ENCODE measurements at regions not wholly inside any gene's neighbourhood (a gene's known extent, or its start where the extent isn't known, plus 50 kb on each side); places are given as distances from the start of the nearest gene placed in this dataset.

DNA sequence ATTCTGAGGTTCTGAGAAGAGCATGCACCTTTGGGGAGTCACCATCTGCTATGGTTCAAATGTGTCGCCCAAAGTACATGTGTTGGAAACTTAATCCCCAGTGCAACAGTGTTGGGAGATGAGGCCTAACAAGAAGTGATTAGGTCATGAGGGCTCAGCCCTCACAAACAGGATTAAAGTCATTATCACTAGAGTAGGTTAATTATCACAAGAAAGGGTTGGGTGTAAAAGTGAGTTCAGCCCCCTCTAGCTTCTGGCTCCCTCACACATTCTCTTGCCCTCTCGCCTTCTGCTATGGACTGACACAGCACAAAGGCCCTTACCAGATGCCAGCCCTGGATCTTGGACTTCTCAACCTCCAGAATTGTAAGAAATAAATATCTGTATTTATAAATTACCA, 100.3 kb upstream of the C10orf90 start:
- Histone ChIP-seq H3K4me1 (ENCODE audit: low read depth, poor library complexity, severe bottlenecking) (no peaks in the 10 kb centered on the region), H2AFZ (ENCODE audit: low read depth) (no peak overlapping the region), H3K4me3 (IDR thresholded peaks at IDR 0.05; ENCODE audit: insufficient read depth, low read depth, low read length) (no peak overlapping the region), H3K27ac (no peak overlapping the region), H3K27me3 (ENCODE audit: insufficient read depth, low read depth) (no peaks in the 10 kb centered on the region), H3K4me2 (no peak overlapping the region), H3K9ac (no peak overlapping the region), H4K20me1 (ENCODE audit: insufficient read depth) (no peaks in the 10 kb centered on the region), H3K36me3 (ENCODE audit: insufficient read depth) (no peaks in the 10 kb centered on the region), H3K79me2 (ENCODE audit: insufficient read depth, low read depth) (no peaks in the 10 kb centered on the region)
- TF ChIP-seq CTCF (conservative IDR thresholded peaks at IDR 0.05; ENCODE audit: low read depth, low read length), result no peak

DNA sequence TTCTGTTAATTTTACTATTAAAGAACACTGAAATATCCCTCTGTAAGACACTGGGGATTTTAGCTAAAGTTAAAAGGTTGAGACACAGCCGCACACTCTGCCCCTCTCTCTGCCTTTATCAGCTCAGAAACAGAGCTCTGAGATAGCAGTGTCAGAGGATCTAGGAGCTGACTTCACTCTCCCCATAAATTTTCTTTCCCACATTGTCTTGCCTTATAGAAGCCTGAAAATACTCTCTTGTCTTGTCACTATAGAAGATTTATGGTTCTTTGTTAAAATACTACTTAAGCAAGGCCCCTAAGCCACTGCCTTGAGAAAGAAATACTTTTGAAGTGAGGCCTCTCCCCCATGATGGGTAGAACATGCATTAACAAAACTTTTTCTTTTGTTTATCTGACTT, 105.7 kb upstream of the C10orf90 start:
- Histone ChIP-seq H2AFZ (ENCODE audit: low read depth) (no peak overlapping the region), H3K4me3 (IDR thresholded peaks at IDR 0.05; ENCODE audit: insufficient read depth, low read depth, low read length) (no peak overlapping the region), H4K20me1 (ENCODE audit: insufficient read depth) (no peaks in the 10 kb centered on the region), H3K4me1 (ENCODE audit: low read depth, poor library complexity, severe bottlenecking) (no peaks in the 10 kb centered on the region), H3K4me2 (no peak overlapping the region), H3K27ac (no peak overlapping the region), H3K27me3 (ENCODE audit: insufficient read depth, low read depth) (no peaks in the 10 kb centered on the region), H3K36me3 (ENCODE audit: insufficient read depth) (no peaks in the 10 kb centered on the region), H3K79me2 (ENCODE audit: insufficient read depth, low read depth) (no peaks in the 10 kb centered on the region), H3K9ac (no peak overlapping the region)
- no peak for TF ChIP-seq CTCF (conservative IDR thresholded peaks at IDR 0.05; ENCODE audit: low read depth, low read length)

DNA sequence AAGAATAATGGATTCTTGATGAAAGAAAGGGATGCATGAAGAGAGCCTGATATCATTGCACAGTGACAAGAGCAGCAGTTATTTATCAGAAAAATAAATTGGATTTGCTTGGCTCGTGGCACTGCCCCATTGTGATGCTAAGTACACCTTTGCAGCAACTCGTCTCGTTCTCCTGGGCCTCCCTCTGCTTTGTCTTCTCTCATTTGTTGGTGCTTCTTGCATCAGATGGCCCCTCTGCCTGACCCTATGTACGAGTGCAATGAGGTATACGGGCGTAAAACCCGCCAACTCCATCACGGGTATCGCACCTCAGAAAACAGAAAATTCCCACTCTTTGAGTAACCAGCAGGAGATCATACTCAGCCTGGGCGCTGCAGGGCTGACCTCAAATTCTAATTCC, 107.2 kb upstream of the C10orf90 start:
- H3K4me1 ChIP-seq (ENCODE audit: low read depth, poor library complexity, severe bottlenecking), result no peaks in the 10 kb centered on the region
- H3K36me3 ChIP-seq (ENCODE audit: insufficient read depth), result no peaks in the 10 kb centered on the region
- no peak overlapping the region for H3K9ac ChIP-seq
- no peaks in the 10 kb centered on the region for H3K79me2 ChIP-seq (ENCODE audit: insufficient read depth, low read depth)
- H4K20me1 ChIP-seq (ENCODE audit: insufficient read depth), result no peaks in the 10 kb centered on the region
- H3K4me3 ChIP-seq (IDR thresholded peaks at IDR 0.05; ENCODE audit: insufficient read depth, low read depth, low read length), result no peak overlapping the region
- H2AFZ ChIP-seq (ENCODE audit: low read depth), result no peak overlapping the region
- H3K27ac ChIP-seq, result no peak overlapping the region
- TF ChIP-seq CTCF (conservative IDR thresholded peaks at IDR 0.05; ENCODE audit: low read depth, low read length), result no peak
- H3K27me3 ChIP-seq (ENCODE audit: insufficient read depth, low read depth), result no peaks in the 10 kb centered on the region
- no peak overlapping the region for H3K4me2 ChIP-seq

- Histone ChIP-seq H3K4me2 (no peak overlapping the region), H3K27ac (no peak overlapping the region), H3K4me3 (IDR thresholded peaks at IDR 0.05; ENCODE audit: insufficient read depth, low read depth, low read length) (no peak overlapping the region), H3K36me3 (ENCODE audit: insufficient read depth) (no peaks in the 10 kb centered on the region), H3K27me3 (ENCODE audit: insufficient read depth, low read depth) (no peaks in the 10 kb centered on the region), H3K9ac (no peak overlapping the region), H4K20me1 (ENCODE audit: insufficient read depth) (no peaks in the 10 kb centered on the region), H2AFZ (ENCODE audit: low read depth) (no peak overlapping the region), H3K79me2 (ENCODE audit: insufficient read depth, low read depth) (no peaks in the 10 kb centered on the region), H3K4me1 (ENCODE audit: low read depth, poor library complexity, severe bottlenecking) (no peaks in the 10 kb centered on the region)
- TF ChIP-seq CTCF (conservative IDR thresholded peaks at IDR 0.05; ENCODE audit: low read depth, low read length), result no peak
Measured at GRCh38 chr10:126781450-126782216, 111.1 kb upstream of the C10orf90 start.

Data from KMS-11 (cell line).